Astrocyte of the cerebellum (primary cell): ENCODE measurements at regions not wholly inside any gene's neighbourhood (a gene's known extent, or its start where the extent isn't known, plus 50 kb on each side); places are given as distances from the start of the nearest gene placed in this dataset.
"Not testable (repeated sequence)": the region's sequence is repeated elsewhere in the genome, so short reads cannot be mapped to it uniquely, and the experiment has no call there.

ENCODE experiments used
- DNase-seq: peaks from one replicate; pipeline ENCODE4 v3.0.0-alpha.2; 2011; ENCODE audit warnings: low read depth
- H3K4me3 ChIP-seq: 2 replicates; pipeline ENCODE4 v1.5.1; 2011; ENCODE audit warnings: mild to moderate bottlenecking, low read depth, low read length, moderate library complexity
- CTCF ChIP-seq: IDR thresholded peaks from 2 replicates; pipeline ENCODE4 v1.5.1; 2012; ENCODE audit warnings: low read length, low read depth, moderate library complexity, mild to moderate bottlenecking; ENCODE audit errors: missing control alignments
- in situ Hi-C: cut with HindIII; loops from 2 replicates; pipeline ENCODE4 v1.10.0; 2017; ENCODE audit warnings: low sequenced_read_pairs

DNA sequence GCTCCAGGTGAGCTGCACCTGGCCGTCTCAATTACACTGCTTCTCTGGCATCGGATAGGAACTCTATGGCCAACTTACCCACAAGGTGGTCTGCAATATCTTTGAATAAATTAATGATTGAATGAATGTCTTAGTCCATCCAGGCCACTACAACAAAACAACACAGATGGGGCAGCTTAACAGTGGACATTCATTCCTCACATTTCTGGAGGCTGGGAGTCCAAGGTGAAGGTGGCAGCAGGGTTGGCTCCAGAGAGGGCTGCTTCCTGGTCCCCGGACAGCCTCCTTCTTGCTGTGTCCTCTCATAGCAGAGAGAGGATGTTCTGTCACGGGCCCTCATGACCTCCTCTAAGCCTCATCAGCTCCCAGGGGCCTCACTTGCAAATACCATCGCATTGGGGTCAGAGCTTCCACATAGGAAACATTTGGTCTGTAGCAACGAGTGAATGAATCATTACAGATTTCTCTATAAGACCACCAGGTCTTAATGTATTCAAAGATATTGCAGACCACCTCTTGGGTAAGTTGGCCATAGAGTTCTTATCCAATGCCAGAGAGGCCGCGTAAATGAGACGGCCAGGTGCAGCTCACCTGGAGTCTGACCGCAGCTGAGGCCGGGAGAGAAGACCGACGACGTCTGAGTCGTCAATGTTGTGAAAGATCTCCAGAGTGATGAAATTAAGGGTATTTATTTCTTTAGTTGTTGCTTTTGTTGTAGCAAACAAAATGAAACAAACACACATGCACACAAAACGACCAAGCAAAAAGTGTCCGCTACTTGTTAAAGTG, 182.7 kb upstream of the C14orf180 start:
- no peak overlapping the region for H3K4me3 ChIP-seq
- no peak for TF ChIP-seq CTCF
- in situ Hi-C loops: loop anchor here (5.0 kb wide), 1 partner anchor 105 kb away; no protein-coding TSS in a partner anchor
- no peak for DNase-seq

DNA sequence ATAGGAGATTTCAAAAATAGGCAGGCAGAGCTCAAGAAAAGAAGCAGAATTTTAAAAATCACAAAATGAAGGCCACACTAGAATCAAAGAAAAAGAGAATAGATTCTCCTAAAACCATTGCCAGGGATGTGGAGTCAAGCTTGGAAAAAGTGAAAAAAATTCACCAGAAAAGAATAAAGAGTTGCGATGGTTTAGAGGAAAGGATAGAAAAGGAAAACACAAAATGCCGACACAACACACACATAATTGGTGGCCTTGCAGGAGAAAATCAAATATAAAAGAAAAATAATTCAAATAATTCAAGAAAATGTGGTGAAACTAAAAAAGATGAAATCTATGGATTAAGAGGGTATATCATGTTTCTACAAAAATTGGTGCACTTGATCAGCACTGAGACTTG, 181.6 kb upstream of the C14orf180 start:
- in situ Hi-C loops: loop anchor here (5.0 kb wide), 1 partner anchor 106 kb away; no protein-coding TSS in a partner anchor
- no peak for DNase-seq
- no peak overlapping the region for H3K4me3 ChIP-seq
- no peak for TF ChIP-seq CTCF

DNA sequence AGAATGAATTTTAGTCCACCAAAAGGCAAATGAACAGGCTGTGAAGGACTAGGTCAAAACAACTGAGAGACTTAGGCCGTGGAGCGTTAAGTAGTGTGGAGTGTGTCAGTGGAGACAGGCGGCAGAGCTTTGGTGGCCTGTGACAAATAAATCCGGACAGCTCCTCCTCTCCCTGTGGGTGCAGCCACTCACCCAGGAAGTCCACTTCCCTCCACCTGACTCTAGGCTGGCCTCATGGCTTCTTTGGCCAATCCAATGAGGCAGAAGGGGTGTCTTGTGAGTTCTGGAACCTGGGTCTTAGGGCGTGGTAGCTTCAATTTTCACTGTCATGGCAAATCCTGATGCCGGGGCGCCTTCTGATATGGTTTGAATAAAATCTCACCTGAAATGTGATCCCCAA, 180.9 kb upstream of the C14orf180 start:
- in situ Hi-C loops: loop anchor here (5.0 kb wide), 1 partner anchor 106 kb away; no protein-coding TSS in a partner anchor
- no peak for TF ChIP-seq CTCF

DNA sequence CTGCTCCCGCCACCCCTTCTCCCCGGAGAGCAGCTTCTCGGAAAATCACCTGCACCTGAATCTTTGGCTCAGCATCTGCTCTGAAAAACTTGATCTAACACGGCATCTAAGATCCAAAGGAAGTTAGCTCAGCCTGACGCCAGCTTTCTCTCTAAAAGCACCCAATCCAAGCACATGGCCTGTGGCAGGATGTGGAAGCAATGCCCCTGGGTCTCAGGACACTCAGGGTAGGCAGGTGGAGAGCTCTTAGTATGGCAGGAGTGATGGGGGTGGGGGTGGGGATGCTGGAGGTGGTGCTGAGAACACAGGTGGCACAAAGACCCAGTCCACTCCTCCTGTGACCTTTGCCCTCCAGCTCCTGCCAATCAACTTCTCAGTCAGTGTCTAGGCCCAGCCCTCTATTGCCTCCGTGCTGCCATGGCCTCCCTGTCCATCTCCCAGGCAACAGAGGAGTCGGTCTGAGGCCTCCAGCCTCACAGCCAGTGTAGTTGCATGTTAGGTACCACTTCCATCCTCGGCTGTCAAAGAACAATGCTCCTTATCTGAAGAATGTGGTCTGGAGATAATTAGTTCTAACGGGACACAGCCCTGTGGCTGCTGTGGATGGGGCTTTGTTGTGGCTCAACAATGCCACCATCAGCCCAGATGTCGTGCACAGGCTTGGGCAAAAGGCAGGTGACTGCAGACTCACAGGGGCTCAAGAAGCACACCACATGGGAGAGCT, 180.0 kb upstream of the C14orf180 start:
- DNase-seq: no peak
- TF ChIP-seq CTCF: no peak
- no peak overlapping the region for H3K4me3 ChIP-seq
- in situ Hi-C loops: loop anchor here (5.0 kb wide), 1 partner anchor 107 kb away; no protein-coding TSS in a partner anchor

More for the DNA sequence above, 180.9 kb upstream of the C14orf180 start:
- DNase-seq: no peak
- no peak overlapping the region for H3K4me3 ChIP-seq

- in situ Hi-C loops: no loop called here
- H3K4me3 ChIP-seq: no peak overlapping the region
- no peak for DNase-seq
- no peak for TF ChIP-seq CTCF
These were observed 179.2 kb upstream of the C14orf180 start for GRCh38 chr14:104400355-104400754.

- no peak overlapping the region for H3K4me3 ChIP-seq
- in situ Hi-C loops: no loop called here
- DNase-seq: no peak
- no peak for TF ChIP-seq CTCF
These were observed 177.8 kb upstream of the C14orf180 start for GRCh38 chr14:104401785-104402184.

DNA sequence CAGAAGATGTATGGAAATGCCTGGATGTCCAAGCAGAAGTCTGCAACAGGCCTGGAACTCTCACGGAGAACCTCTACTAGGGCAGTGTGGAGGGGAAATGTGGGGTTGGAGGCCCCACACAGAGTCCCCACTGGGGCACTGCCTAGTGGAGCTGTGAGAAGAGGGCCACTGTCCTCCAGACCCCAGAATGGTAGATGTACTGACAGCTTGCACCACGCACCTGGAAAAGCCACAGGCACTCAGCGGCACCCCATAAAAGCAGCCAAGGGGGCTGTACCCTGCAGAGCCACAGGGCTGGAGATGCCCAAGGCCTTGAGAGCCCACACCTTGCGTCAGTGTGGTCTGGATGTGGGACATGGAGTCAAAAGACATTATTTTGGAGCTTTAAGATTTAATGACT, 177.3 kb upstream of the C14orf180 start:
- in situ Hi-C loops, H3K4me3 ChIP-seq, DNase-seq: not testable (repeated sequence)
